Tibial artery (tissue), 4 donors: ENCODE measurements at regions not wholly inside any gene's neighbourhood (a gene's known extent, or its start where the extent isn't known, plus 50 kb on each side); places are given as distances from the start of the nearest gene placed in this dataset.

Experiments used
- DNase-seq, 2 donors: peaks; one replicate each; pipeline ENCODE4 v3.0.0-alpha.2; 2019
- H3K27ac ChIP-seq, 2 donors: fragments of 200-600 bp; sonication (generic) in 1 of 2; 1 replicate in 1 of 2; 2 replicates in 1 of 2; pipeline ENCODE4 v1.5.1; 2018 to 2019; ENCODE audit warnings: mild to moderate bottlenecking in 1 of 2
- H3K27me3 ChIP-seq, 2 donors: fragments of 200-600 bp; sonication (generic) in 1 of 2; one replicate each; pipeline versions ENCODE4 v1.5.1 to v1.6.0; 2016 to 2019
- H3K36me3 ChIP-seq, 3 donors: fragments of 200-600 bp; sonication (generic) in 2 of 3; one replicate each; pipeline ENCODE4 v1.5.1; 2016 to 2019; ENCODE audit warnings: mild to moderate bottlenecking in 2 of 3
- H3K4me1 ChIP-seq, 4 donors: fragments of 200-600 bp; sonication (generic) in 2 of 4; 1 replicate in 3 of 4; 2 replicates in 1 of 4; pipeline ENCODE4 v1.5.1; 2016 to 2019
- H3K4me3 ChIP-seq, 2 donors: fragments of 200-600 bp; sonication (generic) in 1 of 2; 1 replicate in 1 of 2; 2 replicates in 1 of 2; pipeline ENCODE4 v1.5.1; 2018 to 2019; ENCODE audit warnings: mild to moderate bottlenecking in 2 of 2
- H3K9me3 ChIP-seq, 3 donors: fragments of 200-600 bp; sonication (generic) in 1 of 3; one replicate each; pipeline ENCODE4 v1.5.1; 2016 to 2019
- CTCF ChIP-seq, 2 experiments: fragments of 200-600 bp in 1 of 2; fragments of 450-650 bp in 1 of 2; IDR thresholded peaks; one replicate each; pipeline ENCODE4 v1.5.1; 2017 to 2019; ENCODE audit warnings: antibody characterized with exemption in 2 of 2, mild to moderate bottlenecking in 1 of 2, moderate library complexity in 1 of 2
- intact Hi-C: fragments of 100-400 bp; cut with DNase I; formaldehyde crosslinking; loops from one replicate; pipeline ENCODE4 v1.15.0; 2023; ENCODE audit warnings: low total_unique reads

- DNase-seq, result no peak
- Histone ChIP-seq H3K9me3 (no peaks in the 10 kb centered on the region), H3K27me3 (no peaks in the 10 kb centered on the region), H3K4me3 (no peak overlapping the region), H3K36me3 (no peaks in the 10 kb centered on the region), H3K27ac (no peak overlapping the region), H3K4me1 (no peaks in the 10 kb centered on the region)
- intact Hi-C loops, result no loop called here
- TF ChIP-seq CTCF (IDR thresholded peaks at IDR 0.05), result no peak
These were observed 83.6 kb upstream of the DDHD1 start for GRCh38 chr14:53236708-53237107.

GRCh38 chr14:53231171-53231570 is 78.0 kb upstream of the DDHD1 start:
- Histone ChIP-seq H3K27me3 (no peaks in the 10 kb centered on the region), H3K9me3 (no peaks in the 10 kb centered on the region), H3K4me1 (no peaks in the 10 kb centered on the region), H3K4me3 (no peak overlapping the region), H3K27ac (no peak overlapping the region), H3K36me3 (no peaks in the 10 kb centered on the region)
- no peak for DNase-seq
- TF ChIP-seq CTCF (IDR thresholded peaks at IDR 0.05), result no peak
- intact Hi-C loops, result no loop called here

GRCh38 chr14:53228966-53229365 is 75.8 kb upstream of the DDHD1 start:
- Histone ChIP-seq H3K9me3 (peaks cover 0 to 10% (median 0%) of the 10 kb centered on the region in 3 donors), H3K4me1 (no peaks in the 10 kb centered on the region), H3K36me3 (no peaks in the 10 kb centered on the region), H3K27me3 (no peaks in the 10 kb centered on the region), H3K27ac (no peak overlapping the region), H3K4me3 (no peak overlapping the region)
- intact Hi-C loops, result no loop called here
- TF ChIP-seq CTCF (IDR thresholded peaks at IDR 0.05), result no peak
- DNase-seq, result no peak

GRCh38 chr14:53227154-53227718 is 74.1 kb upstream of the DDHD1 start:
- H3K27me3 ChIP-seq, result no peaks in the 10 kb centered on the region
- H3K4me3 ChIP-seq, result no peak overlapping the region
- H3K27ac ChIP-seq, result no peak overlapping the region
- DNase-seq, result no peak
- intact Hi-C loops, result no loop called here
- H3K9me3 ChIP-seq, result peaks cover 0 to 10% (median 0%) of the 10 kb centered on the region in 3 donors
- no peaks in the 10 kb centered on the region for H3K36me3 ChIP-seq
- no peaks in the 10 kb centered on the region for H3K4me1 ChIP-seq
- no peak for TF ChIP-seq CTCF (IDR thresholded peaks at IDR 0.05)

- intact Hi-C loops, result no loop called here
- Histone ChIP-seq H3K27ac (no peak overlapping the region), H3K4me3 (no peak overlapping the region), H3K9me3 (peaks cover 0 to 10% (median 0%) of the 10 kb centered on the region in 3 donors), H3K36me3 (no peaks in the 10 kb centered on the region), H3K4me1 (no peaks in the 10 kb centered on the region), H3K27me3 (no peaks in the 10 kb centered on the region)
- DNase-seq, result no peak
- TF ChIP-seq CTCF (IDR thresholded peaks at IDR 0.05), result no peak
These were observed 73.4 kb upstream of the DDHD1 start for GRCh38 chr14:53226553-53226952.

GRCh38 chr14:53220914-53221313 is 67.8 kb upstream of the DDHD1 start:
- Histone ChIP-seq H3K27ac (no peak overlapping the region), H3K36me3 (no peaks in the 10 kb centered on the region), H3K9me3 (peaks cover 0 to 10% (median 0%) of the 10 kb centered on the region in 3 donors), H3K27me3 (no peaks in the 10 kb centered on the region), H3K4me3 (no peak overlapping the region), H3K4me1 (peaks cover 0 to 8% (median 2%) of the 10 kb centered on the region in 4 donors)
- DNase-seq, result no peak
- intact Hi-C loops, result no loop called here
- TF ChIP-seq CTCF (IDR thresholded peaks at IDR 0.05), result no peak
